ENCODE measurements at regions not wholly inside any gene's neighbourhood (a gene's known extent, or its start where the extent isn't known, plus 50 kb on each side); places are given as distances from the start of the nearest gene placed in this dataset.

- TF ChIP-seq, protein P1, sequence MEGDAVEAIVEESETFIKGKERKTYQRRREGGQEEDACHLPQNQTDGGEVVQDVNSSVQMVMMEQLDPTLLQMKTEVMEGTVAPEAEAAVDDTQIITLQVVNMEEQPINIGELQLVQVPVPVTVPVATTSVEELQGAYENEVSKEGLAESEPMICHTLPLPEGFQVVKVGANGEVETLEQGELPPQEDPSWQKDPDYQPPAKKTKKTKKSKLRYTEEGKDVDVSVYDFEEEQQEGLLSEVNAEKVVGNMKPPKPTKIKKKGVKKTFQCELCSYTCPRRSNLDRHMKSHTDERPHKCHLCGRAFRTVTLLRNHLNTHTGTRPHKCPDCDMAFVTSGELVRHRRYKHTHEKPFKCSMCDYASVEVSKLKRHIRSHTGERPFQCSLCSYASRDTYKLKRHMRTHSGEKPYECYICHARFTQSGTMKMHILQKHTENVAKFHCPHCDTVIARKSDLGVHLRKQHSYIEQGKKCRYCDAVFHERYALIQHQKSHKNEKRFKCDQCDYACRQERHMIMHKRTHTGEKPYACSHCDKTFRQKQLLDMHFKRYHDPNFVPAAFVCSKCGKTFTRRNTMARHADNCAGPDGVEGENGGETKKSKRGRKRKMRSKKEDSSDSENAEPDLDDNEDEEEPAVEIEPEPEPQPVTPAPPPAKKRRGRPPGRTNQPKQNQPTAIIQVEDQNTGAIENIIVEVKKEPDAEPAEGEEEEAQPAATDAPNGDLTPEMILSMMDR (IDR thresholded peaks at IDR 0.05; ENCODE audit: insufficient read depth, low read length), result no peak
- TF ChIP-seq POLR2AphosphoS5 (IDR thresholded peaks at IDR 0.05; ENCODE audit: low read depth) (no peak), SPI1 (IDR thresholded peaks at IDR 0.05; ENCODE audit: borderline replicate concordance, low read depth) (no peak), REST (IDR thresholded peaks at IDR 0.05; ENCODE audit: insufficient replicate concordance, low read depth) (no peak), GABPA (IDR thresholded peaks at IDR 0.05; ENCODE audit: low read depth) (no peak)
Observed at GRCh38 chr4:137333031-137333430, 199.3 kb downstream of the PCDH18 start.

Measured in HL-60 (cell line).